ENCODE measurements at regions not wholly inside any gene's neighbourhood (a gene's known extent, or its start where the extent isn't known, plus 50 kb on each side); places are given as distances from the start of the nearest gene placed in this dataset.

GRCh38 chr21:35563885-35564451 lies 496.4 kb downstream of the SETD4 start:
- no peak for TF ChIP-seq CTCF (IDR thresholded peaks at IDR 0.05 in 4 of 5, conservative IDR thresholded peaks at IDR 0.05 in 1 of 5)
- no peak for TF ChIP-seq POLR2A (IDR thresholded peaks at IDR 0.05)
